OCI-LY3 (cell line): ENCODE measurements at regions not wholly inside any gene's neighbourhood (a gene's known extent, or its start where the extent isn't known, plus 50 kb on each side); places are given as distances from the start of the nearest gene placed in this dataset.
A peak's percentile ranks its signal among the peaks of the same experiment; 100 is the strongest.

Experiments used
- H2AFZ ChIP-seq: fragments of 200-600, 300-600 bp; shearing (Covaris generic); 2 replicates; pipeline ENCODE4 v1.6.0; 2014; ENCODE audit warnings: antibody characterized with exemption, low read depth, low read length
- H3K27ac ChIP-seq: fragments of 200-600, 300-600 bp; sonication (generic); 2 replicates; pipeline ENCODE4 v1.5.1; 2014; ENCODE audit warnings: mild to moderate bottlenecking, low read length, moderate library complexity, mixed read lengths
- H3K27me3 ChIP-seq: fragments of 200-600, 300-600 bp; sonication (generic); 2 replicates; pipeline ENCODE4 v1.6.1; 2014; ENCODE audit warnings: low read depth, low read length, mixed read lengths
- H3K36me3 ChIP-seq: fragments of 200-600, 300-600 bp; sonication (generic); replicated peaks from 2 replicates; pipeline ENCODE3; 2014; ENCODE audit warnings: low read depth, low read length, mixed read lengths
- H3K4me1 ChIP-seq: fragments of 300-600, 200-600 bp; sonication (generic); 2 replicates; pipeline ENCODE4 v1.6.1; 2014; ENCODE audit warnings: low read length, mixed read lengths
- H3K4me2 ChIP-seq: fragments of 200-600, 300-600 bp; sonication (generic); 2 replicates; pipeline ENCODE4 v1.6.1; 2014; ENCODE audit warnings: low read length, mixed read lengths
- H3K4me3 ChIP-seq: fragments of 300-600, 200-600 bp; sonication (generic); 2 replicates; pipeline ENCODE4 v1.5.1; 2014; ENCODE audit warnings: antibody characterized with exemption, mild to moderate bottlenecking, low read length, moderate library complexity
- H3K79me2 ChIP-seq: fragments of 300-600, 200-600 bp; shearing (Covaris generic); 2 replicates; pipeline ENCODE4 v1.6.1; 2014; ENCODE audit warnings: mild to moderate bottlenecking, low read length, mixed read lengths
- H3K9ac ChIP-seq: fragments of 300-600, 200-600 bp; shearing (Covaris generic); 2 replicates; pipeline ENCODE4 v1.6.0; 2014; ENCODE audit warnings: mild to moderate bottlenecking, low read length, moderate library complexity
- H3K9me3 ChIP-seq: fragments of 200-600, 300-600 bp; shearing (Covaris generic); 2 replicates; pipeline ENCODE4 v1.6.1; 2014; ENCODE audit warnings: low read length, mixed read lengths; ENCODE audit not compliant: insufficient read depth
- H4K20me1 ChIP-seq: fragments of 200-600, 300-600 bp; sonication (generic); 2 replicates; pipeline ENCODE4 v1.6.1; 2016; ENCODE audit warnings: low read length, mixed read lengths; ENCODE audit not compliant: insufficient read depth
- EZH2phosphoT487 ChIP-seq: fragments of 200-600 bp; shearing (Covaris generic); IDR thresholded peaks from 2 replicates; pipeline ENCODE4 v1.6.1; 2018; ENCODE audit warnings: antibody characterized with exemption, mixed run types, low read depth
- TF ChIP-seq, protein P1 (sequence below): fragments of 200-600, 300-600 bp; sonication (generic); IDR thresholded peaks from 2 replicates; pipeline ENCODE4 v1.5.1; 2014; ENCODE audit warnings: antibody characterized with exemption, low read length, low read depth

DNA sequence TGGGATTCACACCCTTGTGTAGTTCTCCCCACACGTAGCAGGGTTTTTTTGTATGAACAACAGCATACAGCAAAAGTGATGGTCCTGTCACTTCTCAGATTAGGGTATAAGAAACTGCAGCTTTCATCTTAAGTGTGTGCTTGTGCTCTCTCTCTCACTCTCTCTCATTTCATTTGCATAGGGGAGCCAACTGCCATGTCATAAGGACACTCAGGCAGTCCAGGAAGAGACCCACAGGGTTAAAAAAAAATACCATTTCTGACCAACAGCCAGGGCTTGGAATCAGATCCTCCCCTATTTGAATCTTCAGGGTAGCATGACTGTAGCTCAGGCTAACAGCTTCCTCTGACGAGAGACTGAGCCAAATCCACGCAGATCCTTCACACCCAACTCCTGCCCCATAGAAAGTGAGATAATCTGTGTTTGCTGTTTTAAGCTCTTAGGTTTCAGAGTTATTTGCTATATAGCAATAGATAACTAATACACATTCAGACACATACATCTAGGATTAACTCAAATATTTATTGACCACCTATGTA, 331.2 kb downstream of the PAPSS1 start:
- peaks cover 27% of the 10 kb centered on the region for H3K4me1 ChIP-seq
- peak overlapping the region; percentile 28 for H3K9ac ChIP-seq
- H3K4me2 ChIP-seq, result peak overlapping the region; percentile 71
- peak overlapping the region; percentile 44 for H3K27ac ChIP-seq
- H3K36me3 ChIP-seq, result no peaks in the 10 kb centered on the region
- H3K4me3 ChIP-seq, result peak overlapping the region; percentile 39
- TF ChIP-seq, protein P1, sequence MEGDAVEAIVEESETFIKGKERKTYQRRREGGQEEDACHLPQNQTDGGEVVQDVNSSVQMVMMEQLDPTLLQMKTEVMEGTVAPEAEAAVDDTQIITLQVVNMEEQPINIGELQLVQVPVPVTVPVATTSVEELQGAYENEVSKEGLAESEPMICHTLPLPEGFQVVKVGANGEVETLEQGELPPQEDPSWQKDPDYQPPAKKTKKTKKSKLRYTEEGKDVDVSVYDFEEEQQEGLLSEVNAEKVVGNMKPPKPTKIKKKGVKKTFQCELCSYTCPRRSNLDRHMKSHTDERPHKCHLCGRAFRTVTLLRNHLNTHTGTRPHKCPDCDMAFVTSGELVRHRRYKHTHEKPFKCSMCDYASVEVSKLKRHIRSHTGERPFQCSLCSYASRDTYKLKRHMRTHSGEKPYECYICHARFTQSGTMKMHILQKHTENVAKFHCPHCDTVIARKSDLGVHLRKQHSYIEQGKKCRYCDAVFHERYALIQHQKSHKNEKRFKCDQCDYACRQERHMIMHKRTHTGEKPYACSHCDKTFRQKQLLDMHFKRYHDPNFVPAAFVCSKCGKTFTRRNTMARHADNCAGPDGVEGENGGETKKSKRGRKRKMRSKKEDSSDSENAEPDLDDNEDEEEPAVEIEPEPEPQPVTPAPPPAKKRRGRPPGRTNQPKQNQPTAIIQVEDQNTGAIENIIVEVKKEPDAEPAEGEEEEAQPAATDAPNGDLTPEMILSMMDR, result no peak
- no peak for TF ChIP-seq EZH2phosphoT487
- H3K27me3 ChIP-seq, result no peaks in the 10 kb centered on the region
- no peaks in the 10 kb centered on the region for H3K79me2 ChIP-seq
- no peaks in the 10 kb centered on the region for H3K9me3 ChIP-seq
- H2AFZ ChIP-seq, result peak overlapping the region; percentile 89
- H4K20me1 ChIP-seq, result no peaks in the 10 kb centered on the region

- Histone ChIP-seq H2AFZ (no peak overlapping the region), H3K9me3 (no peaks in the 10 kb centered on the region)
Measured at GRCh38 chr4:107380836-107381438, 339.1 kb downstream of the PAPSS1 start.

DNA sequence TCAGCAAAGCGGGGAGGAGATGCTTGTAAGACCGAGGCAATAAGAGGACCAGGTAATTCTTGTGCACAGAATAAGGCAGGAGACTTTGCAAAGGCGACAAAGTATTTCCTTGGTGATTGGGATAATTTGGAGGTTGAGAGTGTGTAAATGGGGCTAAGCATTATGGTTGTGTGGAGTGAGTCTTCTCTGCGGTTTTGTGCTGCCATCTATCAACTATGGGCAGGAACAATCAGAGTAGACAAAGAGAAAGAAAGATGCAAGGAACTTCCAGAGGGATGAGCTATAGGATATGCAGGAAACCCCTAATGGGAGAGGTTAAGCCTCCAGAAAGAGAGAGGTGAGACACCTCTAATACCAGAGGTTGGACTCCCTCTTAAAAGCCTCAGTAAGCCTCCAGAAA, 339.8 kb downstream of the PAPSS1 start:
- no peak overlapping the region for H3K9ac ChIP-seq
- no peaks in the 10 kb centered on the region for H3K9me3 ChIP-seq
- no peak overlapping the region for H3K27ac ChIP-seq
- H3K27me3 ChIP-seq, result no peaks in the 10 kb centered on the region
- no peaks in the 10 kb centered on the region for H4K20me1 ChIP-seq
- no peak overlapping the region for H2AFZ ChIP-seq
- H3K36me3 ChIP-seq, result no peaks in the 10 kb centered on the region
- no peaks in the 10 kb centered on the region for H3K4me1 ChIP-seq
- no peak overlapping the region for H3K4me3 ChIP-seq
- H3K79me2 ChIP-seq, result no peaks in the 10 kb centered on the region
- TF ChIP-seq EZH2phosphoT487, result no peak
- TF ChIP-seq, protein P1, result no peak; the same call in 1 of the 2 replicates
- no peak overlapping the region for H3K4me2 ChIP-seq

More at GRCh38 chr4:107380836-107381438, 339.1 kb downstream of the PAPSS1 start:
- no peaks in the 10 kb centered on the region for H3K4me1 ChIP-seq
- H4K20me1 ChIP-seq, result no peaks in the 10 kb centered on the region
- no peak overlapping the region for H3K27ac ChIP-seq
- no peak overlapping the region for H3K4me2 ChIP-seq
- no peak overlapping the region for H3K4me3 ChIP-seq
- no peak overlapping the region for H3K9ac ChIP-seq
- TF ChIP-seq, protein P1, result no peak
- TF ChIP-seq EZH2phosphoT487, result no peak
- H3K79me2 ChIP-seq, result no peaks in the 10 kb centered on the region
- H3K27me3 ChIP-seq, result no peaks in the 10 kb centered on the region
- H3K36me3 ChIP-seq, result no peaks in the 10 kb centered on the region

GRCh38 chr4:107379054-107379869, 340.8 kb downstream of the PAPSS1 start:
- no peak overlapping the region for H3K9ac ChIP-seq
- H3K27me3 ChIP-seq, result no peaks in the 10 kb centered on the region
- H3K4me2 ChIP-seq, result no peak overlapping the region
- TF ChIP-seq, protein P1, result peak; percentile 35
- TF ChIP-seq EZH2phosphoT487, result no peak
- no peaks in the 10 kb centered on the region for H3K36me3 ChIP-seq
- H3K79me2 ChIP-seq, result no peaks in the 10 kb centered on the region
- H3K27ac ChIP-seq, result no peak overlapping the region
- no peaks in the 10 kb centered on the region for H3K4me1 ChIP-seq
- H3K4me3 ChIP-seq, result no peak overlapping the region
- no peaks in the 10 kb centered on the region for H4K20me1 ChIP-seq
- no peaks in the 10 kb centered on the region for H3K9me3 ChIP-seq
- no peak overlapping the region for H2AFZ ChIP-seq
